PC-3 (cell line): ENCODE measurements at regions not wholly inside any gene's neighbourhood (a gene's known extent, or its start where the extent isn't known, plus 50 kb on each side); places are given as distances from the start of the nearest gene placed in this dataset.

Experiments used
- ATAC-seq: fragments of 200-7000 bp; cut with Tn5 transposase; 2 replicates; pipeline ENCODE4 v1.9.1; 2020; ENCODE audit warnings: mild to moderate bottlenecking, moderate library complexity
- BruUV-seq: library from RNA; stranded (reverse); fragments of 400-500 nt; replicated peaks from 2 replicates; lab custom pipeline; 2021; lab: Mats Ljungman, UMichigan
- CTCF ChIA-PET: fragments of 300-600 bp; sonication (Branson Sonifier 250); formaldehyde crosslinking; loops from one replicate; lab custom pipeline; 2022; ENCODE audit warnings: antibody characterized with exemption; lab: Charles Lee
- POLR2A ChIA-PET: fragments of 300-600 bp; sonication (Branson Sonifier 250); formaldehyde crosslinking; loops from one replicate; lab custom pipeline; 2022; ENCODE audit warnings: antibody characterized with exemption; ENCODE audit not compliant: unreplicated experiment; lab: Charles Lee
- DNase-seq: peaks from one replicate; pipeline ENCODE4 v3.0.0-alpha.2; 2015
- H2AFZ ChIP-seq: fragments of 300-600 bp; sonication (generic); 2 replicates; pipeline ENCODE4 v1.6.0; 2016; ENCODE audit warnings: antibody characterized with exemption, low read length
- H3F3A ChIP-seq: fragments of 300-600 bp; sonication (generic); one replicate; pipeline ENCODE4 v1.6.0; 2017; ENCODE audit warnings: antibody characterized with exemption, low read length, control low read depth, mild to moderate bottlenecking; ENCODE audit not compliant: unreplicated experiment
- H3K27ac ChIP-seq: fragments of 300-600 bp; sonication (generic); 2 replicates; pipeline ENCODE4 v1.5.1; 2016; ENCODE audit warnings: mild to moderate bottlenecking, low read length
- H3K27me3 ChIP-seq: fragments of 300-600 bp; sonication (generic); 2 replicates; pipeline ENCODE4 v1.6.1; 2016; ENCODE audit warnings: low read length, mixed read lengths
- H3K36me3 ChIP-seq: fragments of 300-600 bp; sonication (generic); 2 replicates; pipeline ENCODE4 v1.6.1; 2016; ENCODE audit warnings: low read depth, mixed run types, low read length, mixed read lengths
- H3K4me1 ChIP-seq: fragments of 300-600 bp; sonication (generic); 2 replicates; pipeline ENCODE4 v1.5.1; 2016; ENCODE audit warnings: low read length; ENCODE audit not compliant: insufficient read depth
- H3K4me2 ChIP-seq: fragments of 300-600 bp; sonication (generic); 2 replicates; pipeline ENCODE4 v1.6.0; 2016; ENCODE audit warnings: low read length
- H3K4me3 ChIP-seq: fragments of 300-600 bp; sonication (generic); 2 replicates; pipeline ENCODE4 v1.5.1; 2016; ENCODE audit warnings: mild to moderate bottlenecking, low read length, mixed read lengths
- H3K79me2 ChIP-seq: fragments of 300-600 bp; sonication (generic); 2 replicates; pipeline ENCODE4 v1.6.1; 2017; ENCODE audit warnings: low read length, mixed read lengths
- H3K9ac ChIP-seq: fragments of 300-600 bp; sonication (generic); 2 replicates; pipeline ENCODE4 v1.6.0; 2016; ENCODE audit warnings: mild to moderate bottlenecking, low read length
- H3K9me2 ChIP-seq: fragments of 300-600 bp; sonication (generic); replicated peaks from 2 replicates; pipeline ENCODE4 v1.6.1; 2016; ENCODE audit warnings: mixed run types, low read length, mixed read lengths
- H3K9me3 ChIP-seq: fragments of 300-600 bp; sonication (generic); 2 replicates; pipeline ENCODE4 v1.6.1; 2016; ENCODE audit warnings: low read length, mixed read lengths
- H4K20me1 ChIP-seq: fragments of 300-600 bp; sonication (generic); 2 replicates; pipeline ENCODE4 v1.6.1; 2016; ENCODE audit warnings: low read length, mixed read lengths
- CTCF ChIP-seq: fragments of 300-600 bp; sonication (generic); conservative IDR thresholded peaks from 2 replicates; pipeline ENCODE4 v1.5.1; 2017; ENCODE audit warnings: antibody characterized with exemption, low read depth, mild to moderate bottlenecking, low read length
- EZH2 ChIP-seq: fragments of 300-600 bp; sonication (generic); IDR thresholded peaks from one replicate; pipeline ENCODE4 v1.6.1; 2017; ENCODE audit warnings: antibody characterized with exemption, mild to moderate bottlenecking, low read length; ENCODE audit not compliant: unreplicated experiment
- EZH2phosphoT487 ChIP-seq: fragments of 300-600 bp; sonication (generic); IDR thresholded peaks from 2 replicates; pipeline ENCODE4 v1.6.1; 2018; ENCODE audit warnings: mild to moderate bottlenecking, antibody characterized with exemption, low read length, borderline replicate concordance
- intact Hi-C: fragments of 100-400 bp; cut with micrococcal nuclease; formaldehyde crosslinking; loops from 2 replicates; pipeline ENCODE4 v1.9.0; 2023

DNA sequence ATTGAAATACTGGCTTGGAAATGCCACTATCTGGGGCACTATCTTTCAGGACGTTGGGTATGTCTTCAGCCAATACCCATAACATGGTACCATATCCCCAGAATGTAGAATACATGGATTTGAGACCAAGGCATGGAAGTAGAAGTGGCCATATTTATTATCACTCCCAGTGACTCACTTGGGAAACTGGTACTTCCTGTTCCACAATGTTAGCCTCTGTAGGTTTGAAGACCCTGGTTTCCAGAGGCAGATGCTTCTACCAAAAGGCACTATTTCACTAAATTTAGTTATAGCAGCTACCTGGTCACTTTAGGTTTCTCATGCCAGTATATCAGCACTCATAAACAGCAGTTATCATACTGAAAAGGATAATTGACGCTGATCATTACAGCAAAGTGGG, 184.2 kb downstream of the CCDC71L start:
- Histone ChIP-seq H3K9me3 (no peaks in the 10 kb centered on the region), H3K4me2 (no peak overlapping the region), H3K4me1 (no peaks in the 10 kb centered on the region), H3K27me3 (no peaks in the 10 kb centered on the region), H4K20me1 (no peaks in the 10 kb centered on the region), H3K9ac (no peak overlapping the region), H3F3A (no peaks in the 10 kb centered on the region), H3K36me3 (no peaks in the 10 kb centered on the region), H3K27ac (no peak overlapping the region), H2AFZ (no peak overlapping the region), H3K79me2 (no peaks in the 10 kb centered on the region), H3K9me2 (no peaks in the 10 kb centered on the region), H3K4me3 (no peak overlapping the region)
- no peak for TF ChIP-seq EZH2
- CTCF ChIA-PET: no interaction called here
- DNase-seq (no peak), ATAC-seq (no peak)
- POLR2A ChIA-PET: no interaction called here
- BruUV-seq: no TSS peak
- intact Hi-C loops: no loop called here

- Histone ChIP-seq H4K20me1 (no peaks in the 10 kb centered on the region), H3K9ac (no peak overlapping the region), H3F3A (no peaks in the 10 kb centered on the region), H3K9me3 (no peaks in the 10 kb centered on the region), H3K36me3 (no peaks in the 10 kb centered on the region), H3K4me1 (no peaks in the 10 kb centered on the region), H3K4me3 (no peak overlapping the region), H2AFZ (no peak overlapping the region), H3K27me3 (no peaks in the 10 kb centered on the region), H3K4me2 (no peak overlapping the region), H3K27ac (no peak overlapping the region), H3K79me2 (no peaks in the 10 kb centered on the region), H3K9me2 (no peaks in the 10 kb centered on the region)
- no peak for DNase-seq
- intact Hi-C loops: no loop called here
- POLR2A ChIA-PET: no interaction called here
- ATAC-seq: no peak
- CTCF ChIA-PET: no interaction called here
- no TSS peak for BruUV-seq
- no peak for TF ChIP-seq CTCF
- no peak for TF ChIP-seq EZH2
- no peak for TF ChIP-seq EZH2phosphoT487
These were observed 188.0 kb upstream of the NAMPT start for GRCh38 chr7:106472741-106473140.

- Histone ChIP-seq H3F3A (no peaks in the 10 kb centered on the region), H3K9me2 (no peaks in the 10 kb centered on the region), H3K4me2 (no peak overlapping the region), H2AFZ (no peak overlapping the region), H3K4me3 (no peak overlapping the region), H3K9me3 (no peaks in the 10 kb centered on the region), H3K9ac (no peak overlapping the region), H3K79me2 (peaks cover 7% of the 10 kb centered on the region), H3K36me3 (no peaks in the 10 kb centered on the region), H3K4me1 (no peaks in the 10 kb centered on the region), H3K27me3 (no peaks in the 10 kb centered on the region), H3K27ac (no peak overlapping the region), H4K20me1 (no peaks in the 10 kb centered on the region)
- no peak for TF ChIP-seq EZH2
- no peak for TF ChIP-seq CTCF
- TF ChIP-seq EZH2phosphoT487: no peak
- POLR2A ChIA-PET: no interaction called here
- DNase-seq (no peak), ATAC-seq (no peak)
- intact Hi-C loops: no loop called here
- CTCF ChIA-PET: interaction anchor here (0.6 kb wide), 1 partner anchor 9 kb away, joined by 3 read pairs; no protein-coding TSS in a partner anchor
- BruUV-seq: no TSS peak
These were observed 187.1 kb upstream of the NAMPT start for GRCh38 chr7:106471686-106472440.
